ENCODE measurements at regions not wholly inside any gene's neighbourhood (a gene's known extent, or its start where the extent isn't known, plus 50 kb on each side); places are given as distances from the start of the nearest gene placed in this dataset.

DNA sequence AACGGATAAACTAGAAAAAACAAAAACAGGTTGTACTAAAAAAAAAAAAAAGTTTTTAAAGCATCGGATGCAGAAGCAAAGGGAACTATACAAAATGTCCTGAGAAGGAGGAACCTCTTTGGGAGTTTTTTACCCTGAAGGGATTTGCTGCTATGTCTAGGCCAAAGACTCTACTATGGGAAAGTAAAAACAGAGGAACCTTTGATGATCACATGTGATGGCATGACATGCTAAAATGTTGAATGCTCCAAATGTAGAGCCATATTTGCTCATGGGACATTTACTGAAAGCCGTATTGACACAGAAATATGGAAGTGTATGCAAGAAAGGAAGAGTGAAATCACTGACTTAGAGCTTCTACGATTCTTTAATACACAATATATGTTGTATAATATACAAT lies 992.0 kb upstream of the ZEB2 start:
- DNase-seq, result no peak

DNA sequence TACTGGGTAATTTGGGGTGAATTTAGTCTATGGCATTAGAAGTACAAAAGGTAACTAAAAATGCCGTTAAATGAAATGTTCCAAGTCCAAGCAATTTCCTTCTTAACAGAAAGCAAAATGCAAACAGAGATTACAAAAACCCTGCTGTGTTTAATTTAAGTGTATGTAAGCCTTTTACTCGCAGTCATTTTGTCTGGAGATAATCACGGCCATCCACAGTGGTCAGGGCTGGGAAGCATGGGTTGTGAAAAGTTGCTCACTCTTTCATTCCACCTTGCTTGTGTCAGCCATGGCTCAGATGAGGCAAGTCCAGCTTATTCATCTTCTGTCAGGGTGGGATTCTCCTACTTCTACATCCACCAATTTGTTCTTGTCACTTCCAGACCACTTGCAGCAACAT lies 983.6 kb upstream of the ZEB2 start:
- DNase-seq, result no peak

DNA sequence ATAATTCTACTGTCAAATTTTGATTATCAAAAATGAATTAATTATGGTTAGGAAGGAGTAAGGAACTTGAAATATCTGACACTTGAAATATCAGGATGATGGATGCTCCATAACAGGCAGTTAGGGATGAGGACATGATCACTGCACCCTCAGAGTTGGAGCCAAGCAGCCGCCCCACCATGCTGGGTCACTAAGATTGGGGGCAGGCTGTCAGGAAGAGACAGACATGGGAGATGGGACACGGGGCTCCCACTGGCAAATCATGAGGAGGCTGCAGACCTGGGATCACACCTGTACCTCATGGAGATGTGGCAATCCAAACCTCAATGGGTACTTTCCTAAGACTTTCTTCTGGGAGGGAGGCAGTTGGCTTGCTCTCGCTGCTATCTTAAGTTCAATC lies 982.0 kb upstream of the ZEB2 start:
- DNase-seq, result no peak

DNA sequence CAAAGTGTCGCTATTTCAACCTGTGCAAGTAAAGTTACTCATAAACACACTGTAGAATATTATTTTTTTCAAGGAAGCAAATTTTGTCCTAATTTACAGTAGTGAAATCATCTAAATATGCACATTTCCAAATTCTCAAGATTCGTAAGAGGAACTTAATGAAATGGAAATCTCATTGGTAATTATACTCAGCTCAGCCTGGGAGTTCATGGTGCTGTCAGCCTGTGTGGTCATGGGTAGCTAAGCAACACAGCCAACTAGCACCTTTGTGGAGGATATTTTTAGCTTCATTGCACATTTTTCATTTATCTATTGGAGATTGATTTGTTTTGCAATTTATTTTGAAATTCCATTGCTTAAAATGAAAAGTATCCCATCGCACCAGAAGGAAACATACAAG lies 975.7 kb upstream of the ZEB2 start:
- DNase-seq, result no peak

- no peak for DNase-seq
Measured at GRCh38 chr2:145494441-145494840, 974.5 kb upstream of the ZEB2 start.

DNA sequence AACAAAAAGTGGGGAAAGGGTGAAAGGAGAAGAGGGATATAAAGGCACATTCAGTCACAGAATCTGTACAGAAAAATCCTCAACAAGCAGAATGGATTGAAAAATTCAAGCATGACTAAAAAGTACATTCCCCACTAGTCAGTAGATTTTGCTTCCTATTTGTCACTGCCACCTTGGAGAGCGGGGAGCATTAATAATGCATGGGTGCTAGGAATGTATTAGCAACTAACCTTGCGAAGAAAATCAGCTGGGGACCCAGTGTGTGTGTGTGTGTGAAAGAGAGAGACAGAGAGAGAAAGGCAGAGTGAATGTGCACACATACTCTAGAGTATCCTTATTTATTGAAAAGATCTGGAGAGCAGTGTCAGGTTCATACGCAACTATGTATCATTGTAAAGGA lies 968.7 kb upstream of the ZEB2 start:
- no peak for DNase-seq

- no peak for DNase-seq
Measured at GRCh38 chr2:145484448-145485097, 964.7 kb upstream of the ZEB2 start.

DNA sequence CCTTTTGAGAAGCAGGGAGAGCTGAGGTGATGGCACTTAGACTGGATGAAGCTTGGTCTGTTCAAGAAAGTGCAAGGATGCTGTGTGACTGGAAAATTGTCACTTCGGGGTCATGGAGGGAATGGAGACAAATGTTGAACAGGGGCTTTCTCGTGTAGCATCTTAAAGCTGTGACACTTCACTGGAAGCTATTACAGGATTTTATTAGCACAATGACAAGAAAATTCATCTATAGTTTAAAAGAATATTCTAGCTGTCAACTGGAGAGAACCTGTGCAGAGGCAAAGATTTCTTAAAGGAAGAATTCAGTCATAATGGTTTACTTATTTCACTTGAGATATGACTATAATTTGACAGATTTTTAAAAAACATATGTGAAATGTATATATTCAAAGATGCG lies 963.9 kb upstream of the ZEB2 start:
- no peak for DNase-seq

DNA sequence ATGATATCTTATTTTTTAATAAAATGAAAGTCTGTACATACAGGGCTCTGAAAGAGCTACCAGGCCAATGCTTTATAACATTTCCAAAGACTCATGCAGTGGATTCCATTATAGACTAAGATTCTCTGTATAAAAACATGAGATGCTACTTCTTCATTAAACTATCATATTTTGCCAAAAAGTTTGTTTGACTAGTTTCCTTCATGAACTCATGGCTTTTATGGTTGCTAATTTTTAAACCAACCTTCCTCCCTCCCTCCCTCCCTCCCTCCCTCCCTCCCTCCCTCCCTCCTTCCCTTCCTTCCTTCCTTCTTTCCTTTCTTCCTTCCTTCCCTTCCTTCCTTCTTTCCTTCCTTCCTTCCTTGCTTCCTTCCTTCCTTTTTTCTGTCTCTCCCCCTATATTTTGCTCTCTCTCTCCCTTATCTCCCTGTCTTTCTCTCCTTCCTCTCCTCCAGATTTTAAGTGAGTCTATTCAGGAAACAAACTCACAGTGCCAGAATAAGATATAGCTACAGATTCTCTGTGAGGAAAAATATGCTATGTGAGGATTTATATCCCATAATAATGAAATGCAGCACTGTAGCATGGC lies 961.5 kb upstream of the ZEB2 start:
- DNase-seq, result no peak

GRCh38 chr2:145464866-145465265 lies 944.9 kb upstream of the ZEB2 start:
- no peak for DNase-seq

GRCh38 chr2:145460112-145460511 lies 940.2 kb upstream of the ZEB2 start:
- DNase-seq, result no peak

- DNase-seq, result no peak
Measured at GRCh38 chr2:145431181-145431951, 911.4 kb upstream of the ZEB2 start.

DNA sequence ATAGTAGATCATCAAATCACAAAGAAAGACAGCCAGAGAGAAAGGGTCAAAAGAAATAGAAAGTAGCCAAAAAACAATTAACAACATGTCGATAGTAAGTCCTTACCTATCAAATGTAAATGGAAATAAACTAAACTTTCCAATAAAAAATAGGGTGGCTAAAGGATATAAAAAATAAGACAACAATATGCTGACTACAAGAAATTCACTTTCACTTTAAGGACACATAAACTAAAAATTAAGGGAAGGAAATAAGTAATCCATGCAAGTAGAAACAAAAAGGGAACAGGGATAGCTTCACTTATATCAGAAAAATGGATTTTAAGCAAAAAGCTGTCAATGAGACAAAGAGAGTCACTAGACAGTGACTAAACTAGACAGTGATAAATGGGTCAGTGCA lies 903.9 kb upstream of the ZEB2 start:
- DNase-seq, result no peak

DNA sequence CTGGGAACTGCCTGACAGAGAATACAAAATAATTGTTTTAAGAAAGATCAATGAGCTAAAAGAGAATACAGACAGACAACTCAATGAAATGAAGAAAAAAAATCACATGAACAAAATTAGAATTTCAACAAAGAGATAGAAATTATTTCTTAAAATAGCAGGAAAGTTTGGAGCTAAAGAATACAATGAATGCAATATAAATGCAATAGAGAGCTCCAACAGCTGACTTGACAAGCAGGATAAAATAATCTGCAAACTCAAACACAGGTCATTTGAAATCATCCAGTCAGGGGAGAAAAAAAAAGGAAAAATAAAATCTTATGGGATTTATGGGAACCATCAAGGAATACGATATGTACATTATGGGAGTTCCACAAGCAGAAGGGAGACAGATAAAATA lies 902.7 kb upstream of the ZEB2 start:
- no peak for DNase-seq

DNA sequence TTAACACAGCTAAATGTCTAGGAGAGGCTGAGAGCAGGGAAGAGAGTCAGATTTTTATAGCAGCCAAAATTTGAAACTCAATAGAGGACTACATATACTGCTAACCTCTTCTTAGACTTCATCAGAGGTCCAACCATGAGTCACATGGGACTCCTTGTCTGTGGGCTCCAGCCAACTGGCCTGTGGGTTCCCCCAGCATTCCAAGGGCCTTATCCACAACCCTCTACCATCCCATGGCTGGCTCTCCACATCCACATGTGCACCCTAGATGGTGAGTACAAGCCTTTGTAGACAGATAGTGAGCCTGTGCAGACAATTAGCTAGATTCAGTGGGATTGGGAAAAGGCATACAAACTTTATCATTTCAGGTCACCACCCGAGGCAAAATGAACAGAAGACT lies 901.9 kb upstream of the ZEB2 start:
- no peak for DNase-seq

- DNase-seq, result no peak
Measured at GRCh38 chr2:145416640-145417039, 896.7 kb upstream of the ZEB2 start.

GRCh38 chr2:145415151-145415550 lies 895.2 kb upstream of the ZEB2 start:
- no peak for DNase-seq

- DNase-seq, result no peak
Measured at GRCh38 chr2:145413261-145414030, 893.5 kb upstream of the ZEB2 start.

DNA sequence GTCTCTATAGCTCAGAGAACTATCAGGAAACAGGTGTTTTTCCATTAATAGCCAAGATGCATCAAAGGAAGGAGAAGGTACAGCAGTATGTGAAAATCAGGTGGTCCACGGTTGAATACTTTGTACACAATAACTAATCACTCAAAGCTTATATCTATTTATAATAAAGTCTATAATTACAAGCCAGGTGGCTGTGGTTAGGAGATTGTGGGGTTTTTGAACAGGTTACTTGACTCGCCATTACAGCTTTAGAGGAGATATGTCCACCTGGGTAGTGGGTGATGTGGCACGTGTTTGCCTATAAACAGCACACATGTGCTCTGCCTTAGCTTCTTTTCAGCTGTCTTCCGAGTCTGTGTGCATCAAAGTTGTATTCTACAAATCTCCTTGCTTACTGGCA lies 892.2 kb upstream of the ZEB2 start:
- no peak for DNase-seq

DNA sequence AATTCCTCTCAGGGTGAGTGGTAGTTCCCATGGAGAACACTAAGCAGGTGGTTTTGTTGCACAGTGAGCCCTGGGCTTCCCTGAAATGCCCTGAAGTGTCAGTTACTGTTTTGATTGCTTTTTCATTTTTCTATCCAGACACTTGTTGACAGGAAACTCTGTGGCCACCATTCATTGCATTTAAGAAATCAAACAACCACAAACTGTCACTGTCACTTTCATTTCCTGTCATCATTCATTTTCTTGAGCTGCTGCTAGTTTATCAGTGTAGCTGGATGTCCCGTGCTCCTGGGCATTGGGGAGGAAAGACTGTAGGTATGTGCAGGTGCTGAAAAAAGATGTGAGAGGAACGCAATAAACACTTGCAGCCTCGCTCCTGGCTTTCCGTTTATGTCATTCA lies 891.6 kb upstream of the ZEB2 start:
- no peak for DNase-seq

- DNase-seq, result no peak
Measured at GRCh38 chr2:145410086-145410485, 890.2 kb upstream of the ZEB2 start.

DNA sequence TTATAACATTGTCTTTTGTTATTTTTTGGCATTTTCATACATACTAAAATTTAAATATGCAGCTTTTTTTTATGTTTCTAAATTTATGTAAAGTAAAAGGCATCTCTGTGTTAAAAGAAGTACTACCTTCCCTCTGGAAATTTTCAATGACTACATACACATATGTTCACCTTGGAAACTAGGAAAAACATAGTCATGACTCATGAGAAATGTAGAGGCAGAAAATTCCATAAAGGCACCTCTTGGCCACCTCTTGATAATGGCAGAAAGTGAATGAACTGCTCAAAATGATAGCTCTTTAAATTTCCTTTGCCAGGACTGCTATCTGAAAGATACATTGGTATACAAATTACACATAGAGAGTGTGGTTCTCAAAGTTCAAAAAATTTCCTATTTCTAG lies 889.1 kb upstream of the ZEB2 start:
- DNase-seq, result no peak

GRCh38 chr2:145404690-145405089 lies 884.8 kb upstream of the ZEB2 start:
- DNase-seq, result no peak

All from GOT3 (cell line).